Mucosa of descending colon (tissue), 3 donors: ENCODE measurements at regions not wholly inside any gene's neighbourhood (a gene's known extent, or its start where the extent isn't known, plus 50 kb on each side); places are given as distances from the start of the nearest gene placed in this dataset.
"Not testable (repeated sequence)": the region's sequence is repeated elsewhere in the genome, so short reads cannot be mapped to it uniquely, and the experiment has no call there.

Source experiments
- ATAC-seq: fragments of 200-7000 bp; cut with Tn5 transposase; one replicate; pipeline ENCODE4 v1.9.1; 2020; ENCODE audit warnings: mild to moderate bottlenecking, moderate library complexity
- DNase-seq, 3 donors: peaks; one replicate each; pipeline ENCODE4 v3.0.0-alpha.2; 2020
- H3K36me3 ChIP-seq: fragments of 200-600 bp; one replicate; pipeline ENCODE4 v1.8.0; 2021; ENCODE audit warnings: low read depth, mild to moderate bottlenecking
- H3K4me1 ChIP-seq: fragments of 200-600 bp; one replicate; pipeline ENCODE4 v1.8.0; 2021; ENCODE audit warnings: low read depth, mild to moderate bottlenecking
- H3K4me3 ChIP-seq: fragments of 200-600 bp; one replicate; pipeline ENCODE4 v1.8.0; 2021; ENCODE audit warnings: mild to moderate bottlenecking
- H3K9me3 ChIP-seq: fragments of 200-600 bp; one replicate; pipeline ENCODE4 v1.8.0; 2021; ENCODE audit warnings: mild to moderate bottlenecking
- CTCF ChIP-seq: fragments of 200-600 bp; IDR thresholded peaks from one replicate; pipeline ENCODE4 v1.8.0; 2022; ENCODE audit warnings: antibody characterized with exemption, mild to moderate bottlenecking
- intact Hi-C, 2 donors: fragments of 100-400 bp; cut with DNase I in 1 of 2; cut with micrococcal nuclease in 1 of 2; formaldehyde crosslinking; loops; one replicate each; pipeline versions ENCODE4 v1.11.0 to v1.11.1; 2022; cut with DNase I, micrococcal nuclease
- donor health status: DM: no; HTN: no; CAD: no; lungs with moderate emphysema.
- donor health status: DM: no; HTN: no; CAD: no.
- donor health status: DM: no; HTN: yes; CAD: no.

DNA sequence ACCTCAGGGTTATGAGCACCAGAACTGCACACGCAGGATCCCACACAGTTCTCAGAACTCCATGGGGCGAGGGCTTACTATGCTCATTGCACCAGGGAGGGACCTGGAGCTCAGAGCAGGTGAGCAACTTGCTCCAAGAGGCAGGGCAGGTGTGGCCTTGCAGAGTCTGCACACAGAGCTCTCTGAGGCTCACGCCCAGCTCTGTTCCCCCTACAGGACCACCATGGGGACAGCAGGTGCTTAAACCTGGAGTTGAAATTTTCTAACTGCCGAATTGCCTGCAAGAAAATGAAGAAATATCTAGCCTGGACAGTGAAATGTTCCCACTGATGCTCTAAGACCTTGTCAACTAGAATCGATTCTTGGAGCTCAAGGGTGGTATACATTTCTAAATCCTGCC is 49.9 kb upstream of the MSMB start:
- DNase-seq, H3K36me3 ChIP-seq, intact Hi-C loops, H3K4me3 ChIP-seq, ATAC-seq, H3K9me3 ChIP-seq, H3K4me1 ChIP-seq: not testable (repeated sequence)

GRCh38 chr10:46096446-46096845 is 50.4 kb upstream of the MSMB start:
- intact Hi-C loops = no loop called here
- ATAC-seq = no peak
- H3K9me3 ChIP-seq = no peaks in the 10 kb centered on the region
- no peaks in the 10 kb centered on the region for H3K4me1 ChIP-seq
- H3K4me3 ChIP-seq = no peak overlapping the region
- TF ChIP-seq CTCF = no peak
- H3K36me3 ChIP-seq = no peaks in the 10 kb centered on the region
- no peak for DNase-seq

DNA sequence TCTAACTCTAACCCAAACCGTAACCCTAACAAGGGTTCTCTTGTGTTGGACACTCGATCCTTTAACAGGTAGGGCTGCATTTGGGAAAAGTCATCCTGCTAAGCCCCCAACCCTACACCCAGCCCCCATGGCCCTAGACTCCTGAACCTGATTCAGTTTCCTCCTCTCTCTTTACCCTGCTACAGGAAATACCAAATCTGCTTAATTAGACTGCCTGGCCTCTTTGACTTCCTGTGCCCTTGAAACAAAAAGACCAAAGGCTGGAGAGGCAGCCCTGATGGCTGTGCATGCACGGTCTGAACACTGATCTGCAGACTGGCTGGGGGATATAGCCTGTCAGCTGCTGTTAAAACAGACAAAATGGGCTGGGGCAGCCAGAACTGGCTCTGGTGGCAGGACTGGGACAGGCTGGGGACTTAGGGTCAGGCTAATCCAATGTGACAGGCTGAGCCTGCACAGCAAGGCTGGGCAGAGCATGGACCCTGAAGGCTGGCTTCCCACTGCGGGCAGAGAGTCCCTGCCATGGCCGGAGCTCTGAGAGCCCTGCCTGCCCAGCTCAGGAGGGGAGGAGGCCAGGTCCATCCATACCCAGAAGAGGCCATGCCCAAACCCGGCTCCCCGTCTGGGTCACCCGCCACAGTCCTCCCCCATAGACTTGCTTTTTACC is 51.0 kb upstream of the MSMB start:
- Histone ChIP-seq H3K4me3 (no peak overlapping the region), H3K36me3 (no peaks in the 10 kb centered on the region), H3K9me3 (no peaks in the 10 kb centered on the region), H3K4me1 (no peaks in the 10 kb centered on the region)
- no peak for TF ChIP-seq CTCF
- intact Hi-C loops = no loop called here
- ATAC-seq (peak; percentile 34), DNase-seq (no peak)

GRCh38 chr10:46097576-46098317 is 51.7 kb upstream of the MSMB start:
- intact Hi-C loops = no loop called here
- DNase-seq (no peak), ATAC-seq (no peak)
- Histone ChIP-seq H3K4me3 (no peak overlapping the region), H3K9me3 (no peaks in the 10 kb centered on the region), H3K4me1 (no peaks in the 10 kb centered on the region), H3K36me3 (no peaks in the 10 kb centered on the region)
- no peak for TF ChIP-seq CTCF

GRCh38 chr10:46098386-46098785 is 52.3 kb upstream of the MSMB start:
- TF ChIP-seq CTCF = no peak
- intact Hi-C loops = no loop called here
- no peak for ATAC-seq
- Histone ChIP-seq H3K4me1 (no peaks in the 10 kb centered on the region), H3K4me3 (no peak overlapping the region), H3K9me3 (no peaks in the 10 kb centered on the region), H3K36me3 (no peaks in the 10 kb centered on the region)
- no peak for DNase-seq

DNA sequence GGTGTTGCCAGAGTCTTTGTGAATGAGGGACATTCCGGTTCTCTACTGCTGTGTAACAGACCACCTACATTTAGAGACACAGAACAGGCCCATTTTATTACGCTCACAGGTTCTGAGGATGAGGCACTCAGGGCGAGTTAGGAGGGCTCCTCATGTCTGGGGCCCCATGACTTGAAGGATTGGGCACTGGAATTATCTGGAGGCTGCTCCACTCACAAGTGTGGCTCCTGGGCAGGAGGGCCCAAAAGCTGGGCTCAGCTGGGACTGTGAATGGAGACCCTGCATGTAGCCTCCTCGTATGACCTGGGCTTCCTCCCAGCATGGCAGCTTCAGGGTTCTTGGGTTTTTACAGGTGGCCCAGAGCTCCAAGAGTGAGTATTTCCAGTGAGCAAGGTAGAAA is 52.9 kb upstream of the MSMB start:
- H3K36me3 ChIP-seq, DNase-seq, H3K4me3 ChIP-seq, ATAC-seq, intact Hi-C loops, H3K4me1 ChIP-seq, H3K9me3 ChIP-seq: not testable (repeated sequence)
